Esophagus muscularis mucosa (tissue), 3 donors: ENCODE measurements at regions not wholly inside any gene's neighbourhood (a gene's known extent, or its start where the extent isn't known, plus 50 kb on each side); places are given as distances from the start of the nearest gene placed in this dataset.
"Not testable (repeated sequence)": the region's sequence is repeated elsewhere in the genome, so short reads cannot be mapped to it uniquely, and the experiment has no call there.

Experiments used
- POLR2AphosphoS5 ChIP-seq, 2 donors: sonication (generic); formaldehyde crosslinking; IDR thresholded peaks; one replicate each; pipeline ENCODE4 v1.6.1; 2017; ENCODE audit warnings: antibody characterized with exemption in 2 of 2
- TF ChIP-seq, protein P1 (sequence below), 3 experiments: fragments of 200-600 bp in 2 of 3; fragments of 450-650 bp in 1 of 3; sonication (generic) in 2 of 3; IDR thresholded peaks; one replicate each; pipeline ENCODE4 v1.5.1; 2017 to 2019; ENCODE audit warnings: antibody characterized with exemption in 3 of 3, mild to moderate bottlenecking in 2 of 3, moderate library complexity in 1 of 3

DNA sequence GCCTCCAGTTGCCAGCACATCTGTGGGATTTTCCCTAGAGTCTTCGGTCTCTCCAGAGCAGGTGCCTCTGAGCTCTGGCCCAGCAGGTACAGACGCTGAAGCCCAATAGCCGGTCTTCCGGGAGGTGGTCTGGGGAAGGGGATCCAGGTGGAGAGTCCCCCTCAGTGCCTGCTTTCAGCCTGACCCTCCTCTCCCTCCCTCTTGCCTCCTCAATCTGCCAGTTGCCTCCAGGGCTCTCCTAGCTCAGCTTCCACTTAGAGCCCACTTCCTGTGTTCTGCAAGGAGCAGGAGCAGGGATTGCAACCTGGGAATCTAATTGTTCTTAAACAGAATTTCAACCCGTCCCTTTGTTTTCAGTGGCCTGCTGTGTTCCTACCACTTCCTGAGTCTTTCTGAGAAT lies 81.8 kb upstream of the PZP start:
- TF ChIP-seq, protein P1, sequence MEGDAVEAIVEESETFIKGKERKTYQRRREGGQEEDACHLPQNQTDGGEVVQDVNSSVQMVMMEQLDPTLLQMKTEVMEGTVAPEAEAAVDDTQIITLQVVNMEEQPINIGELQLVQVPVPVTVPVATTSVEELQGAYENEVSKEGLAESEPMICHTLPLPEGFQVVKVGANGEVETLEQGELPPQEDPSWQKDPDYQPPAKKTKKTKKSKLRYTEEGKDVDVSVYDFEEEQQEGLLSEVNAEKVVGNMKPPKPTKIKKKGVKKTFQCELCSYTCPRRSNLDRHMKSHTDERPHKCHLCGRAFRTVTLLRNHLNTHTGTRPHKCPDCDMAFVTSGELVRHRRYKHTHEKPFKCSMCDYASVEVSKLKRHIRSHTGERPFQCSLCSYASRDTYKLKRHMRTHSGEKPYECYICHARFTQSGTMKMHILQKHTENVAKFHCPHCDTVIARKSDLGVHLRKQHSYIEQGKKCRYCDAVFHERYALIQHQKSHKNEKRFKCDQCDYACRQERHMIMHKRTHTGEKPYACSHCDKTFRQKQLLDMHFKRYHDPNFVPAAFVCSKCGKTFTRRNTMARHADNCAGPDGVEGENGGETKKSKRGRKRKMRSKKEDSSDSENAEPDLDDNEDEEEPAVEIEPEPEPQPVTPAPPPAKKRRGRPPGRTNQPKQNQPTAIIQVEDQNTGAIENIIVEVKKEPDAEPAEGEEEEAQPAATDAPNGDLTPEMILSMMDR (IDR thresholded peaks at IDR 0.05) = not testable (repeated sequence)
- TF ChIP-seq POLR2AphosphoS5 (IDR thresholded peaks at IDR 0.05) = not testable (repeated sequence)
